Smooth muscle cell (in vitro differentiated cells): ENCODE measurements at regions not wholly inside any gene's neighbourhood (a gene's known extent, or its start where the extent isn't known, plus 50 kb on each side); places are given as distances from the start of the nearest gene placed in this dataset.
A peak's percentile ranks its signal among the peaks of the same experiment; 100 is the strongest.

Experiments used
- DNase-seq: peaks from one replicate; lab custom pipeline; 2025; ENCODE audit not compliant: unreplicated experiment; lab: John Stamatoyannopoulos, UW
- H2AFZ ChIP-seq: fragments of 200-600 bp; sonication (generic); 2 replicates; pipeline ENCODE4 v1.6.0; 2016; ENCODE audit warnings: antibody characterized with exemption, low read depth, mild to moderate bottlenecking
- H3F3A ChIP-seq: fragments of 200-600 bp; sonication (generic); 2 replicates; pipeline ENCODE4 v1.6.0; 2017; ENCODE audit warnings: antibody characterized with exemption, low read depth
- H3K27ac ChIP-seq: fragments of 200-600 bp; sonication (generic); 2 replicates; pipeline ENCODE4 v1.5.1; 2016; ENCODE audit warnings: low read depth, mild to moderate bottlenecking
- H3K27me3 ChIP-seq: fragments of 200-600 bp; sonication (generic); 2 replicates; pipeline ENCODE4 v1.6.1; 2016; ENCODE audit warnings: low read depth, mild to moderate bottlenecking
- H3K36me3 ChIP-seq: fragments of 200-600 bp; sonication (generic); 2 replicates; pipeline ENCODE4 v1.5.1; 2016; ENCODE audit warnings: low read depth
- H3K4me1 ChIP-seq: fragments of 200-600 bp; sonication (generic); 2 replicates; pipeline ENCODE4 v1.5.1; 2016; ENCODE audit warnings: low read depth
- H3K4me2 ChIP-seq: fragments of 200-600 bp; sonication (generic); 2 replicates; pipeline ENCODE4 v1.6.0; 2016; ENCODE audit warnings: mild to moderate bottlenecking
- H3K4me3 ChIP-seq: fragments of 200-600 bp; sonication (generic); 2 replicates; pipeline ENCODE4 v1.5.1; 2016; ENCODE audit warnings: mild to moderate bottlenecking
- H3K79me2 ChIP-seq: fragments of 200-600 bp; sonication (generic); 2 replicates; pipeline ENCODE4 v1.6.0; 2016; ENCODE audit warnings: low read depth, mild to moderate bottlenecking
- H3K9ac ChIP-seq: fragments of 200-600 bp; sonication (generic); 2 replicates; pipeline ENCODE4 v1.6.0; 2016; ENCODE audit warnings: low read depth
- H3K9me3 ChIP-seq: fragments of 200-600 bp; sonication (generic); replicated peaks from 2 replicates; pipeline ENCODE4 v1.5.1; 2016; ENCODE audit warnings: low read depth
- H4K20me1 ChIP-seq: fragments of 200-600 bp; sonication (generic); 2 replicates; pipeline ENCODE4 v1.6.0; 2016; ENCODE audit warnings: low read depth
- WGBS: methylation state at CpG from one replicate; pipeline ENCODE4 v1.1.7; 2016; ENCODE audit warnings: low lambda C conversion rate; 5-methylcytosine and 5-hydroxymethylcytosine counted together
- TF ChIP-seq, protein P1 (sequence below): fragments of 200-600 bp; sonication (generic); IDR thresholded peaks from 2 replicates; pipeline ENCODE4 v1.5.1; 2017; ENCODE audit warnings: borderline replicate concordance, mild to moderate bottlenecking, antibody characterized with exemption; ENCODE audit not compliant: insufficient read depth, poor library complexity, severe bottlenecking

DNA sequence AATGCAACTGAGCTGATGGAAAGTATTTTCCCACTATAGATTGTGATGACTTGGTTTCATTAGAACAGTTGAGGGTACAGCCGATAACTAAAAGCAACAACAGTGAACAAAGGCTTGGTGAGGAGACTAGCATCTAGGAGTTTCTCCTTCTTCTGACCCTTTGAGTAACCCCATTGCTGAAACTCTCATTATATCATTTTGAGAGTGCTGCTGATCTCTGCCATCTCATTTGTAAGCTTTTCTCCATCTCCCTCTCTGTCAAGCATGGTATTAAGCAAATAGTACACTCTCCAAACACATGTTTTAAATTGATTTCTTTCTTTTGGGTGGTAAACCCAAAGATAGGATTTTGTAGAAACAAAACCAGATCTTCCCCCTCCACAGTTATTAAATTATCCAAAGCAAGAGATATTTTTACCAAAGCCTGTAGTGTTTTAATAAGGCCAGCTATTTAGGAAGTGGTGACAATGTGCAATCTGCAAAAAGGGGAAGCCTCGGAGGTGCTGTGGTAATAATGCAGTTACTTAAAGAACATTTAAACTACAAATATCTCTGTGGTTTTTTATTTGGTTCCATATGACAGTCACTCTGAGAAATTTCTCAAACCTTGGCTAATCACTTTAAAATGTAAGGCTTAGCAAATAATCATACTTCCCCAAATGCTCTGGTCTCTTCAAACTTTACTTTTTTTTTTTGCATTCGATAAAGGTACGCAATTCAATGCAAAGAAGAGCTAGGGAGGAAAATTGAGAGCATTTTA, 287.5 kb downstream of the HLX start:
- 76% methylated on average over 4 of the region's 4 CpGs for whole genome bisulfite sequencing
- Histone ChIP-seq H3K4me1 (peaks cover 17% of the 10 kb centered on the region), H3K79me2 (no peaks in the 10 kb centered on the region), H3K9ac (no peak overlapping the region), H4K20me1 (no peaks in the 10 kb centered on the region), H3K4me3 (no peak overlapping the region), H3K27ac (no peak overlapping the region), H3F3A (no peaks in the 10 kb centered on the region), H3K36me3 (no peaks in the 10 kb centered on the region), H3K27me3 (no peaks in the 10 kb centered on the region), H2AFZ (no peak overlapping the region), H3K9me3 (peaks cover 6% of the 10 kb centered on the region), H3K4me2 (peak overlapping the region; percentile 3)
- no peak for DNase-seq
- TF ChIP-seq, protein P1, sequence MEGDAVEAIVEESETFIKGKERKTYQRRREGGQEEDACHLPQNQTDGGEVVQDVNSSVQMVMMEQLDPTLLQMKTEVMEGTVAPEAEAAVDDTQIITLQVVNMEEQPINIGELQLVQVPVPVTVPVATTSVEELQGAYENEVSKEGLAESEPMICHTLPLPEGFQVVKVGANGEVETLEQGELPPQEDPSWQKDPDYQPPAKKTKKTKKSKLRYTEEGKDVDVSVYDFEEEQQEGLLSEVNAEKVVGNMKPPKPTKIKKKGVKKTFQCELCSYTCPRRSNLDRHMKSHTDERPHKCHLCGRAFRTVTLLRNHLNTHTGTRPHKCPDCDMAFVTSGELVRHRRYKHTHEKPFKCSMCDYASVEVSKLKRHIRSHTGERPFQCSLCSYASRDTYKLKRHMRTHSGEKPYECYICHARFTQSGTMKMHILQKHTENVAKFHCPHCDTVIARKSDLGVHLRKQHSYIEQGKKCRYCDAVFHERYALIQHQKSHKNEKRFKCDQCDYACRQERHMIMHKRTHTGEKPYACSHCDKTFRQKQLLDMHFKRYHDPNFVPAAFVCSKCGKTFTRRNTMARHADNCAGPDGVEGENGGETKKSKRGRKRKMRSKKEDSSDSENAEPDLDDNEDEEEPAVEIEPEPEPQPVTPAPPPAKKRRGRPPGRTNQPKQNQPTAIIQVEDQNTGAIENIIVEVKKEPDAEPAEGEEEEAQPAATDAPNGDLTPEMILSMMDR: no peak

GRCh38 chr1:221169447-221169889, 290.2 kb downstream of the HLX start:
- no peak for DNase-seq
- no peaks in the 10 kb centered on the region for H3F3A ChIP-seq
- no peaks in the 10 kb centered on the region for H3K36me3 ChIP-seq
- no peaks in the 10 kb centered on the region for H4K20me1 ChIP-seq
- no peak overlapping the region for H3K9ac ChIP-seq
- TF ChIP-seq, protein P1: no peak
- peaks cover 11% of the 10 kb centered on the region for H3K4me1 ChIP-seq
- peak overlapping the region; percentile 39 for H3K4me2 ChIP-seq
- peak overlapping the region; percentile 19 for H2AFZ ChIP-seq
- no peaks in the 10 kb centered on the region for H3K27me3 ChIP-seq
- no peak overlapping the region for H3K27ac ChIP-seq
- H3K79me2 ChIP-seq: no peaks in the 10 kb centered on the region
- no peak overlapping the region for H3K4me3 ChIP-seq
- 17% methylated on average over 2 of the region's 2 CpGs for WGBS
- peaks cover 6% of the 10 kb centered on the region for H3K9me3 ChIP-seq

- TF ChIP-seq, protein P1: no peak
- no peaks in the 10 kb centered on the region for H4K20me1 ChIP-seq
- H2AFZ ChIP-seq: no peak overlapping the region
- no peaks in the 10 kb centered on the region for H3K36me3 ChIP-seq
- no peak overlapping the region for H3K4me3 ChIP-seq
- DNase-seq: no peak
- H3F3A ChIP-seq: no peaks in the 10 kb centered on the region
- H3K9me3 ChIP-seq: peaks cover 6% of the 10 kb centered on the region
- H3K4me2 ChIP-seq: peak overlapping the region; percentile 39
- H3K4me1 ChIP-seq: peaks cover 11% of the 10 kb centered on the region
- H3K9ac ChIP-seq: no peak overlapping the region
- H3K79me2 ChIP-seq: no peaks in the 10 kb centered on the region
- no peaks in the 10 kb centered on the region for H3K27me3 ChIP-seq
- no peak overlapping the region for H3K27ac ChIP-seq
Measured at GRCh38 chr1:221170171-221170570, 290.9 kb downstream of the HLX start.

DNA sequence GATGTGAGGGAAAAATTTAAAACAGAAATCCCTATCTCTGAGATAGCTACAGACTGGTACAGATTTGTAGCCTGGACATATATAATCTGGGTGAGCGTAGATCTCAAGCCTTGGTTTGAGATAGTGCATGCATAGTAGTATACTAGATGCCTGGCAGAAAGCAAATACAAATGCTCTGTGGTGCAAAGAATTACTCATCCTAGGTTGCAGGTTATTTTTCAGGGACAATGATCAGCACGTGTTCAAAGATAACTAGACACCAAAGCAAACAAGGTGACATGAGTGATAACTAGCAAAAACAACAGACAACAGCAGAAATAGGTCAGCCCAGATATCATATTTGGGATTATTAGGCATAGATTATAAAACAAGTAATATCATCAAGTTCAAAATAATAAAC, 292.5 kb downstream of the HLX start:
- Histone ChIP-seq H3K4me3 (no peak overlapping the region), H3K9ac (no peak overlapping the region), H3K4me2 (no peak overlapping the region), H4K20me1 (no peaks in the 10 kb centered on the region), H3K27ac (no peak overlapping the region), H2AFZ (no peak overlapping the region), H3F3A (no peaks in the 10 kb centered on the region), H3K79me2 (no peaks in the 10 kb centered on the region), H3K9me3 (peaks cover 6% of the 10 kb centered on the region), H3K27me3 (no peaks in the 10 kb centered on the region), H3K36me3 (no peaks in the 10 kb centered on the region), H3K4me1 (peaks cover 11% of the 10 kb centered on the region)
- no peak for DNase-seq
- TF ChIP-seq, protein P1: no peak
- WGBS: 93% methylated on average over 2 of the region's 2 CpGs
